ENCODE measurements at regions not wholly inside any gene's neighbourhood (a gene's known extent, or its start where the extent isn't known, plus 50 kb on each side); places are given as distances from the start of the nearest gene placed in this dataset.

DNA sequence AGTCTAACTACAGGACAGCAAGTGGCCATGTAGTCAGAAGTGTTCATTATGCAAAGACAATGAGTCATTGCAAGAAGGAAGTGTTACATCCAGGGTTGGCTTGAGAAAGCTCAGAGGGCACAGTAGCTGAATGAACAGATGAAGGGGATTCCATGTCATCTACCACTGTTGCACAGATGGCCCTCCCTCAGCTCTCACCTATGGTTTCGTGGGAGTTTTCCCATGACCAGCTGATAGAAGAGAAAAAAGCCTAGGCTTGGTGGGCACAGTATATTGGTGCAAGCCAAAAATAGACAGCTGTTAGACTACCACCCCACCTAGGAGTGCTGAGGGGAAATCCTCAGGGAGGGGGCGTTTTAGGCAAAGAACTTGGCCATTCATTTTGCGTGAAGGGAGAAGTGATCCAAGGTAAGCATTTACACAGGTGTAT is 217.0 kb downstream of the DMRT2 start:
- DNase-seq (ENCODE audit: low read depth), result peak; percentile 27

DNA sequence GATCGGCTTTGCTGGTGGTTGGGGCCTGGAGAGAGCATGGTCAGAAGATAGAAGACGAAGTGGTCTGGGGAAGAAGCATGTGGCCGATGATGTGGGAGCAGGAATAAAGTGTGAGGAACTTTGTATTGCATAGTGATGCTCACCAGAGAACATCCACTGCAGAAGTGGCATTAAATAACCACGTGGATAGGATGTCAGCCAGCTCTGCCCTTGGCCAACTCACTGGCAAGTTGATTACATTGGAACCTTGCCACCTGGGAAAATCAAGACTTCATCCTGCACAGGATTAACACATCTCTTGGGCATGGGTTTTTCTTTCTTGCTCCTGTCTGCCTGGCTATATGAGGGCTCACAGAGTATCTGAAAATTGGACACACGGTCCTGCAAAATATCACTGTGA is 217.4 kb downstream of the DMRT2 start:
- peak; percentile 53 for DNase-seq (ENCODE audit: low read depth)

DNA sequence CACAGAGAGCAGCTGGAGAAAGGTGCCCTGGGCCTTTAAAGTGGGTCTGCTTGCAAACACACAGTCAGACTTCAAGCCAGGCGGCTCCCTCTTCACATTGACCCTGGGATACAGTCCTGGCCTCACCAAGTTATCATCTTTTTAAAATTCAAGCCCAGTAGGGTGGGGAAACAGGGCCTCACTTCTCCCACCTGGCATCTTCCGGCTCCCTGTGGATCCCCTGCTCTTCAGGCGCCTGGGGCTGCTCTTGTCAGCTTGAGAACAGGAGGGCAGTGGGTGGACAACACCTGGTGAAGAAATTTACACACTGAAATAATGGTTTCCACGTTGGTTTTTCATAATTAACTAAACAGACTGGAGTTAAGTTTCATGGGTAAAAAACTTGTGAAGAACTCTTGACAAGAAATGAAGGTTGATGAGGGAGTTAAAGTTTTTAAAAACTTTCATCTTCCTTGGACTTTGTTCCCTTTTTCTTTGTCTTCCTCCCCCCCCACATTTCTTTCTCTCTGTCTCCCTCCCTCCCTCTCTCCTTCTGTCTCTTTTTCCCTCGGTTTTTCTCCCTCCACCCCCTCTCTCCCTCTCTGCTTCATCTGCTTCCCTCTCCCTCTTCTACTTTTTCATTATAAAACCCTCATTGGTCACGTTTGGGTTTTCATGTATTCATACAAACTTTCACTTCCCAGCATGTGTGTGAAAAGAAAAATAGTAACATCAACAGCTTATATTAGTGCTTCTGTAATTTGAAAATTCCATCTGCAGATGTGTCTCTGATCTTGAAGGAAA is 219.6 kb downstream of the DMRT2 start:
- DNase-seq (ENCODE audit: low read depth), result no peak

DNA sequence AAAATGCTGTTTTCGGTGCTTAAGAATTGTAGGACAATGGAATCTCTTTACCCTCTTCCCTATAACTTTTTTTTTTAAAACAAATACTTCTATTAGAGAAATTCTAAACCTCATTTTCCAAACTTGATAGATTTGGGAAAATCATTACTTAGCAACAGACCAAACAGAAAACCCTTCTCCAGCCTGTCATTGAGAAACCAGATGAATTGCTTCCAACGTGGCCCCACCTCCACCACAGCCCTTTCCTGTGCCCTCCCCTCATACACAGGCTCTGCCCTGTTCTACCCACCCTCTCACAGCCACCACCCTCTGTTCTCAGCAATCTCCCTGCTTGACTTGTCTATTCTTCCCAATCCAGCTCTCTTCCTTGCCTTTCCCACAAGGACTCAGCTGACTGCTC is 221.2 kb downstream of the DMRT2 start:
- DNase-seq (ENCODE audit: low read depth), result no peak

DNA sequence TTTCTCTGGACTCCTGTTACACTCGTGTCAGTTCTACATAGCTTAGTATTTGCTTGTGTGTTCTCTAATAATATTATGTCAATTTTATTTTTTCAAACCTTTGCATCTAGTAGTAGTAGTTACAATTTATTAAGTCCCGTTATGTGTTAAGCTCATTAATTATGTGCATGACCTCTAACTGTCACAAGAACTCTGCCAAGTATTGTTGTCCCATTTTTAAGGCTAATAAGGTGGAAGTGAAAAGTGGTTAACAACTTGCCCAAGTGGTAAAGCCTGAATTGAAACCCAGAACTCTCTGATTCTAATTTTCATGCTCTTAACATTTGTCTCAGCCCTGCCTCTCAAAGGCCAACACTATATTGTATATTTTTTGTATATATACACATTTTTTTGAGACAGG is 221.6 kb downstream of the DMRT2 start:
- DNase-seq (ENCODE audit: low read depth), result no peak

DNA sequence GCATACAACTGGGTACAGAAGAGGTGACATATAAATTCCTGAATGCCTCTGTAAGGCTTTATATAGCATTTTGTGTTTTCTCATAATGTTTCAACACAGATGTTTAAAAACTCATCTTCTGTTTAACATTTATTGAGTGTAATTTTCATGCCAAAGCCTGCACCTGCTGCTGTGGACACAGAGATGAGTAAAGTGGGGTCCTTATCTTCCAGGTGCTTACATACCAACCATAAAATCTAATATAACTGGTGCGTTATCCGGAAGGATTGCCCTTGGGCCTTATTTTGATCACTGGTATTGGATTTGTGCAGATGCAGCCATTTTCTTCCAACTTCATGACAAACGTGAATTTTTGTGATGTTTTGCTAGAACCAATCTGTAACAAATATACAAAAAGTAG is 222.3 kb downstream of the DMRT2 start:
- DNase-seq (ENCODE audit: low read depth), result no peak

DNA sequence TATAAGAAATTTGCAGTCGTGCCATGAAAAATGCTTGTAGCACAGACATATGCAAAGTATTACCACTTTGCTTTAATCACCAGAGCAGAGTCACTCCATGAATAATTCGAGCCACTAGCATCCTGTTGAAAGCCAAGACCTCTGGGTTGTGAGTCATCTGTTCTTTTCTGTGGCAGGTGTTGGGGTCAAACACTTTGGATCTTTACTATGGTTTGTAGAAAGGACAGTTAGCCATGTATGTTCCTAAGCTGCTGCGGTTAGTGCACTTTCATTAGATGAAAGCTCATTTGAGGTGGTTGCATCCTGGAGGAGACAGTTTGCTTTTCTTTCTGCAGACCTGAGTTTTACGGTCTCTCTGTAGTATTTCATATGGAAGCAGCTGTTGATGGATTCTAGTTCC is 223.7 kb downstream of the DMRT2 start:
- peak; percentile 51 for DNase-seq (ENCODE audit: low read depth)

DNA sequence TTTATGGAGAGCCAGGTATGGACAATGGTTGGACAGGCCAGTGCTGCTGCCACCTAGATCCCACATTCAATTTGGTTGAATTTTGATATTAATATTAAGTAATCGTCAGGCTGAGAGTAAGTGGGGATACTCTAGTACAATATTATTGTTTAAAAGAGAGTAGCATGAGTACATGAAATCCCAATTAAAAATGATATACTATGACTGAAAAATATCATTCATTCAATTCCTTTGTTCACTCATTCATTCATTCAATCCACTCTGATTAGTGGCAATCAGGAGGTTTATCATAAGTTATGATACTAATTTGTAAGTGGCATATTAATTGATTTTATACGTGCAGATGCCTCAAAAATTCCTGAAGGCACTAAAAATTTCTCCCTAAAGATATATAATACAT is 224.2 kb downstream of the DMRT2 start:
- DNase-seq (ENCODE audit: low read depth), result no peak

DNA sequence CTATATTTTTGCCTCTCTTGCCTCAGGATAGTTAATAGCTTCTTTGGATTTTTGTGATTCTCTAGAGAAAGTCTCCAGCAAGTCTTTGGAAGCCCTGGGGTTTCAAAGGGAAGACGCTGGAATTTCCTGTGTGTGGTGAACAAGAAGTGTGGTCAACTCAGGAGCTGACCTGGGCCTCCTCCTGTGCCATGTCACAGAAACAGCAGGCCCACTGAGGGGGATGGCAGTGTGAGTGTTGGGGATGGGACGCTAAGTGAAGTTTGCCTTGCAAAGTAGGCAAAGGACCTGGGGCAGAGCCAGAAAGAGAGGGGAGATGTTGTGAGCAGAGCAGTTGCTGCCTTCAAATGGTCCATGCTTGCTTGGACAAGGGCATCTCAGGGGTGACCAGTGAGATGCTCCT is 226.3 kb downstream of the DMRT2 start:
- DNase-seq (ENCODE audit: low read depth), result no peak

DNA sequence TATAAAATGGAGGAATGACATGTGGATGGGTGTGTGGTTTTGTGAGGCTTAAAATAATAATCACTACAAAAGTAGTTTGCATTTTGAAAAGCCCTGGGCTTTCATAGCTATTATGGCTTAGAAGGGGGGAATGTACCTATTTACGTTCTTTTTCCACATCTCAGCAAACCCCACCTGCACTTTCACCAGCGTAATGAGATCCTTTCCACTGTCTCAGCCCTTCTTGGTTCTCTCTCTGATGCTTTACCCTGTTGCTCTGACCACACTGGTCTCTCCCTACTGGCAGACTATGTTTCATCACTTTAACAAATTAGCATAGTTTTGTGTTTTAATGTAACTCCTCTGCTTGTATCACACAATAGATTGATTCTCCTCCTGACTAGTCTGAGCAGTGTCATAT is 234.6 kb downstream of the DMRT2 start:
- no peak for DNase-seq (ENCODE audit: low read depth)

DNA sequence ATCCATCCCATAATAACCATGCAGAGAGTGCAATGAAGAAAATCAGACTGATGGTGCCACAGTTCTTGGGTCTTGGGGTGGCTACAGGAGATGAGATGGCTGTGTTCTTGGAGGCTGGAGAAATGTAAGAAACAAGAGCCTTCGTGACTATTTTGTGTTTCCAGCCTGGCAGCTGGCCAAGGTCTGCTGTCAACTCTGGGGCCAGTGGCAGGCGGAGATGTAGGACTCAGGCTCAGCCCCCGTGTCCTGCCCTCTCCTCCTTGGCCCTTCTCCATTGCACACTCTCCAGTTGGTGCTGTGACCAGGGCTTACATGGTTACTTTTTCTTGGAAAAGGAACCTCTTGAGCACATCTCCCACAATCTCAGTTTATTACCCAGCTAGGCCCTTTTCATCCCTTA is 235.4 kb downstream of the DMRT2 start:
- DNase-seq (ENCODE audit: low read depth), result no peak

DNA sequence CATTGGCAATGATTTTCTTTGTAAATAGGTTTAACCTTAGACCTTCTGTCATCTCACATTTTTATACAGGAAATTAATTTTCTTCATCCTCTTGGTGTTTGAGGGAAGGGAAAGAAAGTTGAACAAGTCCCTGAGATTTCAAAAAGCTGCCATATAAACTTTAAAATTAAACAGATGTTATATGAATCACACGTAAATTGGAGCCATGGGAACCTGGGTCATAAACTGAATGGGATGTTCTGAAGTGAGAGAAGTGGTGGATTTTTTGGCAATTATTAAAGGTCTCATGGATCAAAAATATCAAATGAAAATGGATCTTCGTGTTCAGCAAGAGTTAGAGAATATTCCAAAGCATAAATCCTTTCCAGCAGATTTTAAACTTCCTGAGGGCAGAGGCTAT is 242.2 kb downstream of the DMRT2 start:
- DNase-seq (ENCODE audit: low read depth), result no peak

DNA sequence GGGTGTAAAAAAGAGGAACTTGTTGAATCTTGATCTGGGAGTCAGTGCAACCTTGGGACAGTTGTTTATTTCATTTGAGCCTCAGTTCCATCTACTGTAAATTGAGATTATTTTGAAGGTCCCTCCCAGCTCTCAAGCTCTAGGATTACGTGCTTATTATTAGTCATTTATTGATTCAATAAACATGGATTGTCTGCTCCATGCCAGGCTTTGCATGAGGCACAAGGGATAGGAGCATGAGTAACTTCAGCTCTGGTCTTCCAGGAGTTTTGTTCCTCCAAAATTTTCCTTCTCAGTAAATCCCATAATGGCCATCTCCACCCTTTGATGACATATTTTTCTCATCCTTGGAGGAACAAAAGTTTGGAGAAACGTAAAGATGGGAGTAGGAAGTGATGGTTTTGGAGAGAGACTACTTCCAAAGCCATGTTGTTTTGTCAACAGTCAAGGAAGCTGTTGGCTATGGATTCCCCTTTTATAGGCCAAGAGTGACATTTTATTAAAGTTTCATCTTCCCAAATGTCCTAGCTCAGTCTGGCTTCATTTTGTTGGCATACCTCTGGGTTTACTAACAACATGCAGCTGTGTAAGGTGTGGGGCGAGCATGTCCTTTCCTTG is 244.6 kb downstream of the DMRT2 start:
- no peak for DNase-seq (ENCODE audit: low read depth)

DNA sequence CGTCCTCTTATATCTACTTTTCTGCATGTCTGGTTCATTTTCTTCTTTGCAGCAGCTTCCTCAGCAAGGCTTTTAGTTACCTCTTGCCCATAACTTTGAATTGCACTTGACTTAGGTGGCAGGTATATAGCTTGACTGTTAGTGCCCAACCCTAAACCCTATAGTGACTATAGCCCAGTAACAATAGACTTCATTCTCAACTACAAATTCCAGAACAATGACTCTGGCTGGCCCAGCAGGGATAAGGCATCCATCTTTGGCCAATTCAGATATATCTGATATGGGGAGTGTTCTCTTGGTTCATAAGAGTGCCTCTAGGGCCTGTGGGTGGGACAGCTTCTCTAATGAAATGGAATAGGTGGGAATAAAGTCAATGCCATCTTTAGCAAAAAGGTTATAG is 246.2 kb downstream of the DMRT2 start:
- DNase-seq (ENCODE audit: low read depth), result no peak

DNA sequence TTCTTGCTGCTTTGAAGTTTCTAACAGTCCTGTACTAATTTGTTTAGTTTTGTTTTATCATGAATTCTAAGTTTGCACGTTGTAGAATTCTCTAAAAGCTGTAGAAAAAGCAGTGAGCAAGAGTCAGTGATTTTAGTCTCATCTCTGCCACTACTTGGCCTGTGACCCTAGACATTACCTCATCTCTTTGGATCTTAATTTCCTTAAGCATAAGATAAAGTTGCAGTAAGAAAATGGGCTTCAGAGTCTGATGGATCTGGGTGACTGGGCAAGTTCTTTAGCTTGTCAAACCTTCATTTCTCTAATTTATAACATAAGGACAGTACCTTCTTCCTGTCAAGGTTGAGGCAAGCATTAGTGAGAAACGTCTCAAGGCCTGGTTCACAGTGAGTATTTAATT is 247.9 kb downstream of the DMRT2 start:
- no peak for DNase-seq (ENCODE audit: low read depth)

DNA sequence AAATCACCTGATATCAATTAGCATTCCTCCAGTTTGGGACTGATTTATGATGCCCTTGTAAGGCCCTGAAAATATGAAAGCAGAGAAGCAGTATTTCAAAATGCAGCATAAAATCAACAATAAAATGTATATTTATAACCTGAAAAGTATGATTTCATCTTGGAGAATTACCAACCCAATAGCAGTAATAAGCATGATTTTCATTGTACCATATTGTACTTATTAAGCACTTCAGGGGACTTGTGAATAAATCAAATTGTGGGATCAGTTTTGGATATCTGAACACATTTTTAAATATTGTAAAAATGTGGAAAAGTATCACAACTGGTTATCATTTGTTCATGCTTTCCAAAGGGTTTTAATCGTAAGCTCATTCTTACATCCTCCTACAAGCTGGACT is 250.8 kb downstream of the DMRT2 start:
- no peak for DNase-seq (ENCODE audit: low read depth)

DNA sequence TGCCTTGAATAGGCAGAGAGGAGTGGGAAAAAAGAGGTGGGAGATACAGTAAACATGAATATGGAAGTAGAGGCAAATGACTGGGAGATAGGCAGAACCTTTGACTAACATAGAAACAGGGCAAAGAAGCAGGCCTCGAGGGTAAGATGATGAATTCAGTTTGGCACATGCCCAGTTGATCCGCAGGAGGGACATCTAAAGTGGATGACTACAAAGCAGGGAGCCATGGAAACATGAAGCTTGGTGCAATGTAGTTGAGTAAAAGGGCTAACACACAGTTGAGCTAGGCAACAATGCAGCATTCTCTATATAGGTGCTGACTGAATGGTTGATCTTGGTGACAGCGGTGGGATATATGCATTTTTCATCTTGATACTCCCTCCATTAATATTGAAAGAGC is 253.8 kb downstream of the DMRT2 start:
- peak; percentile 39 for DNase-seq (ENCODE audit: low read depth)

DNA sequence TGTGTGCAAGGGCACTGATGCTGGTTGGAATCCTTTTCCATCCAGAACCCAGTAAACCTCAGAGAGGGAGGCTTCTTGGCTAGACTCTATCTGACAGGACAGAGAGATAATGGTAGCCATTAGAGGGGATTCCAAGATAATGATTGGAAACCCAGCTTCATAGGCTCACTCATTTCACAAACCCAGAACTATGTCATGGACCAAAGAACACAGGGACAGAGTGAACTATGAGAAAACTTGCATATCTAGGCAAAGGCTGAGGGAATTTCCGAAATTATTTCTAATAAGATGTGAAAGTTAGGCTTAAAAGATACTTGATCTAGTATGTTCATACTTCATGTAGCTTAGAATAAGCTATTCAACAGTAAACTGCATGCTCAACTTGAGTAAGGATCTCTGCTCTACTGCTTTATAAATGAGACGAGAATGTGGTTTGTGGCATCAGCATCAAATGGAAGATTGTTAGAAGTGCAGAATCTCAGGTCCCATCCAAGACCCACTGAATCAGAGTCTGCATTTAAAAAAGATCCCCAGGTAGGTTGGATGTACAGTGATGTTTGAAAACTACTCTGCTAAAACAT is 261.4 kb downstream of the DMRT2 start:
- no peak for DNase-seq (ENCODE audit: low read depth)

DNA sequence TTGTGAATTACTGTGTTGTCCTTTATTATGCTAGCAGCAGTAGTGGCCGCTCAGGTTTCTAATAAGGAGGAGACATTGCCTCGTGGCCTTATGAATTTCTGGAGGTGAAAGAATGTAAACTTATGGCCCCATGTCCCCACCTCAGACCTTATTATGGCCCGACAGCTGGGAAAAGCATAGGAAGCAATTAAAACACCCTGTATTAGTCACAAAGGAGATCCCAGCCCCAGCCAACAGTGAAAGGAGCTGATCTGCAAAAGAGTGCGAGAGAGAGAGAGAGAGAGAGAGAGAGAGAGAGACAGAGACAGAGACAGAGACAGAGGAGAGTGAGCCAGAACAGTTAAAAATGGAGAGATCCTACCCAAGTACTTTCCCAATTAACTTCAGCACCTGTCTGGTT is 269.3 kb downstream of the DMRT2 start:
- no peak for DNase-seq (ENCODE audit: low read depth)

DNA sequence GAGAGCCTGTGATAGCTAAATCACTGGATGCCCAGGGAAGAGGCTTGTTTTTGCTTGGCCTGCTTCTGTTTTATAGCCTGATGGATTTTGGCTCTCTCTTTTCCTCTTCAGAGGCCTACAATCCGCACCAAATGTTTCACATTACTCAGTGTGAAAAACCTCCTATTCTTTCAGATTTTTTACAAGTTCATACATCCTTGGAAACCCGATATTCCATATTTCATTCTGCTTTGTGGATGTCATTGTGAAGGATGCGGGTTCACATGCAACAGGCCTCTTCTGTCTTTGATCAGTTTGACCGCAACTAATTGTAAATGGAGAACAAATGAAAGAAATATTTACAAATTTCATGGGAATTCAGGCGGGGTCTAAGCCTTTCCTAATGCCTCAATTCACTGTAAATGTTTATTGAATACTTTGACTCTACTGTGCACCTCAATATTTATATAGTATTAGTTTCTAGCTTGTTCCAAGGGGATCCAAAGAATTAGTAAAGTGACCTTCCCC is 269.9 kb downstream of the DMRT2 start:
- DNase-seq (ENCODE audit: low read depth), result no peak

DNA sequence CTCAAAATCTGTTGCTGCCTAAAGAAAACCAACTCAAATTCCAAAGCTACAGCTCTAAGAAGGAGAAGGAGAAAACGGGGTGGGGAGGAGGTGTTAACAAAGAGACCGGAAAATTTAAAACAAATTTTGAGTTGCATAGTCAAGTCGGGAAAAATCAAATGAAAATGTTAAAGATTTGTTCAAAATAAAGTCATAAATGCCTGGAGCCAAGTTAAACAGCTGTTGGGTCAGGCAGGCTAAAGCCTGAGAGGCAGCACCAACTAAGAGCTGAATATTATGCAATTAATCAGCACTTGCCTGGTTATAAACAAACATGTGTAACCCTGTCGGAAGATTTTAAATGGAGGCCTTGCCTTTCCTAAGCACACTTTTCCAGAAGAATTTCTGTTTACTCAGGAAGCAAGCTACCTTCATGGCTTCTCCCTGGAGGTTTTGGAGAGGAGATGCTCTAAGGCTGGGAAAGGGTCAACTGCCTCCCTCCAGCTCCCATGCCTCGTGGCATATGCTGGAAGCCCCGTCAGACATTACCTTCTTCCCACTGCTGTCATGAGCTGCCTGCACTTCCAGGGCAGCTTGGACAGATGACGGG is 270.5 kb downstream of the DMRT2 start:
- no peak for DNase-seq (ENCODE audit: low read depth)

DNA sequence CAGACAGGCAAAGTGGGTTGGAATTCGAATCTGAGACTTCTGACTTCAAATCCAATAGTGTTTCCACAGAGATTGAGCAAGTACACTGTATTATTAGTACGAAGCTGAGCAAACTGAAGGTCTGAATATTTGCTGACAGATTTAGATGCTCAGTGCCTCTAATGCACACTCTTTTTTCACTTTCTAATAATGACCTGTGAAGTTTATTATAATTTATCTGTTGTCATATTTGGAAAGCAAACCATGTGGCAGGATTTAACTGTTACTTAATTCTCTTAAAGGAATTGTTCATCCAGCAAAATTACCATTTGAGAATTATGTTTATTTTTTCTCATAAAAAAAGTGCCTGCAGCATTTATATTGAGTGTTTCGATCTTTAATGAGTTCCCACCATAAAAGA is 277.3 kb downstream of the DMRT2 start:
- DNase-seq (ENCODE audit: low read depth), result no peak

DNA sequence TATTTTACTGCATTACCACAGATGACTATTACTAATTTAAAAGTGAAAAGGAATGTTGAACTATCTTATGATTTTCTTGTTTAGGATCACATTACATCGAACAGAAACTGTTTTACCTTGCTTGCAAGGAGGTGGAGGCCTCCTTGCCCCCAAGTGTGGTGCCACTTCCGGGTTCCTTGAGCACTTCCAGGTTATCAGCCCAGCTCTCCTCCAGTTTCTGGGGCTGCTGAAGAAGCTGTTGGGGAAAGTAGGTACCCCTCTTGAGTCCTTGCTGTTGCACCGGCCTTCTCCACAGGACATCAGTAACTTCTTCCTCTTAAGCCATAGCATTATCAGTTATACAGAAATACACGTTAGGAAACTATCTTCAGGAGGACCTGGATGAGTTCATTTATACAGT is 278.2 kb downstream of the DMRT2 start:
- no peak for DNase-seq (ENCODE audit: low read depth)
